Osteocyte (in vitro differentiated cells): ENCODE measurements at regions not wholly inside any gene's neighbourhood (a gene's known extent, or its start where the extent isn't known, plus 50 kb on each side); places are given as distances from the start of the nearest gene placed in this dataset.

ENCODE experiments used
- DNase-seq: peaks from one replicate; pipeline ENCODE4 v3.0.0; 2021; ENCODE audit warnings: mixed read lengths; ENCODE audit not compliant: unreplicated experiment; ENCODE audit errors: extremely low spot score
- H3K27ac Mint-ChIP-seq: one replicate; pipeline ENCODE4 v1.8.0; 2021; ENCODE audit warnings: mild to moderate bottlenecking, mixed read lengths; ENCODE audit not compliant: unreplicated experiment
- H3K27me3 Mint-ChIP-seq: one replicate; pipeline ENCODE4 v1.8.0; 2021; ENCODE audit warnings: mixed read lengths; ENCODE audit not compliant: unreplicated experiment
- H3K36me3 Mint-ChIP-seq: one replicate; pipeline ENCODE4 v1.8.0; 2021; ENCODE audit warnings: mixed read lengths; ENCODE audit not compliant: unreplicated experiment
- H3K4me1 Mint-ChIP-seq: one replicate; pipeline ENCODE4 v1.8.0; 2021; ENCODE audit warnings: mixed read lengths; ENCODE audit not compliant: unreplicated experiment
- H3K4me3 Mint-ChIP-seq: one replicate; pipeline ENCODE4 v1.8.0; 2021; ENCODE audit warnings: mild to moderate bottlenecking, moderate library complexity, mixed read lengths; ENCODE audit not compliant: unreplicated experiment
- H3K9me3 Mint-ChIP-seq: one replicate; pipeline ENCODE4 v1.8.0; 2021; ENCODE audit warnings: mixed read lengths; ENCODE audit not compliant: unreplicated experiment
- TF ChIP-seq, protein P1 (sequence below): fragments of 200-600 bp; sonication (generic); IDR thresholded peaks from 2 replicates; pipeline ENCODE4 v1.5.0; 2021; ENCODE audit warnings: antibody characterized with exemption, mild to moderate bottlenecking, moderate library complexity

DNA sequence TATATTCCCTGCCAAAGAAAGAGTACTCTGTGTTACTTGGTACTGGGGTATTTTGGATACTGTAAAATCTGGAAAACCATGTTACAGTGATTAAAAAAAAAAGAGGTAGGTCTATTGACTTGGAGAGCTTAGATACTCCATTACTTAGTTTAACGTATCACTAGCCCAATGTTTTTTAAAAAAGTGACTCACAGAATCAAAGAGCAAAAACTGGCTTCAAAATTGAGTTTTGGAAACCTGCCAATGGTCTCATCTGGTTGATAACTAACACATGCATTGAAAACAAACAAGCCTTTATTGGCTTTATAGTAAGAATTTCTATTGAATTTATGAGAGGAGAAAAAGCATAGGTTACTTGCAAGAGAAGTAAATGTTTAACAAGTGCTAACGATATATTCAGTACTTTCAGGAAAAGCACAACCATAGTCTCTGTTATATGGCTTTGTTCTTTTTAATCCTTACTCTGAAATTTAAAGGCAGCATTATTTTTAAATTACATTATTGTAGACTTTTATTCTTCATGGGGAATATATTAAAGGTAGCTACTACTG, 563.3 kb upstream of the SORCS1 start:
- Mint-ChIP-seq H3K36me3 (no peaks in the 10 kb centered on the region), H3K27me3 (no peaks in the 10 kb centered on the region), H3K4me3 (no peak overlapping the region), H3K9me3 (peaks cover 43% of the 10 kb centered on the region), H3K27ac (no peak overlapping the region), H3K4me1 (no peaks in the 10 kb centered on the region)
- no peak for DNase-seq
- TF ChIP-seq, protein P1, sequence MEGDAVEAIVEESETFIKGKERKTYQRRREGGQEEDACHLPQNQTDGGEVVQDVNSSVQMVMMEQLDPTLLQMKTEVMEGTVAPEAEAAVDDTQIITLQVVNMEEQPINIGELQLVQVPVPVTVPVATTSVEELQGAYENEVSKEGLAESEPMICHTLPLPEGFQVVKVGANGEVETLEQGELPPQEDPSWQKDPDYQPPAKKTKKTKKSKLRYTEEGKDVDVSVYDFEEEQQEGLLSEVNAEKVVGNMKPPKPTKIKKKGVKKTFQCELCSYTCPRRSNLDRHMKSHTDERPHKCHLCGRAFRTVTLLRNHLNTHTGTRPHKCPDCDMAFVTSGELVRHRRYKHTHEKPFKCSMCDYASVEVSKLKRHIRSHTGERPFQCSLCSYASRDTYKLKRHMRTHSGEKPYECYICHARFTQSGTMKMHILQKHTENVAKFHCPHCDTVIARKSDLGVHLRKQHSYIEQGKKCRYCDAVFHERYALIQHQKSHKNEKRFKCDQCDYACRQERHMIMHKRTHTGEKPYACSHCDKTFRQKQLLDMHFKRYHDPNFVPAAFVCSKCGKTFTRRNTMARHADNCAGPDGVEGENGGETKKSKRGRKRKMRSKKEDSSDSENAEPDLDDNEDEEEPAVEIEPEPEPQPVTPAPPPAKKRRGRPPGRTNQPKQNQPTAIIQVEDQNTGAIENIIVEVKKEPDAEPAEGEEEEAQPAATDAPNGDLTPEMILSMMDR = no peak

DNA sequence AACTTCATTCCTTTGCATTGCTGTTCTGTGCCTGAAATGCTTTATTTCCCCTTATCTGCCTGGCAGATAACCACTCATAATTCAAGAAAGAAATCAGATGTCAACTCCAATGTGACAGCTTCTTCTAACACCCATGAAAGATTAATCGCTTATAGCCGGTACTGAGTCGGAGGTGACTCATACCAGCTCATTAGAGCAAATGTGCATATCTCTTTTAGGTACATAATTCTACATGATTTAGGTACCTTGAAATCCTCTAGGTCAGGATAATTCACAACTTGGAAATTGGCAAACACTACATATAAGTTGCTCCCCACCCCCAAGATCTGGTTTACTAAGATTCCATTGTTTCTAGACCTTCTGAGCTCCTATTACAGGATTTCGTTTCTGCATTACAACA, 554.4 kb upstream of the SORCS1 start:
- Mint-ChIP-seq H3K4me1 (no peaks in the 10 kb centered on the region), H3K9me3 (peaks cover 8% of the 10 kb centered on the region), H3K36me3 (no peaks in the 10 kb centered on the region), H3K4me3 (no peak overlapping the region), H3K27ac (no peak overlapping the region), H3K27me3 (no peaks in the 10 kb centered on the region)
- no peak for DNase-seq
- TF ChIP-seq, protein P1 = no peak

DNA sequence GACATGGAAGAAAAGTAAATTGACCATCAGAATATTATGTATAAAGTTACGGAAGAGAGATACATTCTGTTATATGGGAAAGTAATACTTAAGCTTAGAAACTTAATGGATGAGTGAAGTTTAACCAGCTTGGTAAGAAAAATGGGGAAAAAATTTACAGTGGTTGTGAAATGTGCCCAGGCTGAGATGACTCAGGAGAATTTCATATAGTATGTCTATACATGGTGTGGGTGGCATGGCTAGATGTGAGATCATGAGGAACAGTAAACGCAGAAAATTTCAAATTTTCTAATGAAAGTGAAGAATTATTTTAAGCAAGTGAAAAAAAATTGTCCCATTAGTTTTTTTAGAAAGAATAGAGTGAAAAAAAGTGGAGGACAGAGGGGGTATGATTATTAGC, 552.5 kb upstream of the SORCS1 start:
- no peak for DNase-seq
- no peaks in the 10 kb centered on the region for H3K36me3 Mint-ChIP-seq
- no peaks in the 10 kb centered on the region for H3K9me3 Mint-ChIP-seq
- H3K27me3 Mint-ChIP-seq = no peaks in the 10 kb centered on the region
- TF ChIP-seq, protein P1 = no peak
- no peaks in the 10 kb centered on the region for H3K4me1 Mint-ChIP-seq
- no peak overlapping the region for H3K27ac Mint-ChIP-seq
- no peak overlapping the region for H3K4me3 Mint-ChIP-seq

DNA sequence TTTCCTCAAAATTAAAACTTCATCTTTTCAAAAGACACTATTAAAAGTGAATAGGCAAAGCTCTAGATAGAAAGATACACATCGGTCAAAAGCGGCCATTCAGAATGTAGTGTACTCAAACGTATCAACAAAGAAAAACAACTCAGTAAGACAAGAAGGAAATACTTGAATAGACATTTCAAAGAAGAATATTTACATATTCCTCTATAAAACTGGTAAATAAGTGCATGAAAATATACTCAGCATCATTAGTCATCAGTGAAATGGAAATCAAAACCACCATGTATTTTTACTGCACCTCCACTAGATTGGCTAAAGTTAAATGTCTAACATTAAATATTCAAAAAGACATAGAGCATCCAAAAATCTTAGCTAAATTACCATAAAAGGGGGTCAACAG, 551.1 kb upstream of the SORCS1 start:
- no peak overlapping the region for H3K4me3 Mint-ChIP-seq
- no peaks in the 10 kb centered on the region for H3K36me3 Mint-ChIP-seq
- H3K27ac Mint-ChIP-seq = no peak overlapping the region
- peaks cover 6% of the 10 kb centered on the region for H3K9me3 Mint-ChIP-seq
- H3K27me3 Mint-ChIP-seq = no peaks in the 10 kb centered on the region
- DNase-seq = no peak
- TF ChIP-seq, protein P1 = no peak
- no peaks in the 10 kb centered on the region for H3K4me1 Mint-ChIP-seq

DNA sequence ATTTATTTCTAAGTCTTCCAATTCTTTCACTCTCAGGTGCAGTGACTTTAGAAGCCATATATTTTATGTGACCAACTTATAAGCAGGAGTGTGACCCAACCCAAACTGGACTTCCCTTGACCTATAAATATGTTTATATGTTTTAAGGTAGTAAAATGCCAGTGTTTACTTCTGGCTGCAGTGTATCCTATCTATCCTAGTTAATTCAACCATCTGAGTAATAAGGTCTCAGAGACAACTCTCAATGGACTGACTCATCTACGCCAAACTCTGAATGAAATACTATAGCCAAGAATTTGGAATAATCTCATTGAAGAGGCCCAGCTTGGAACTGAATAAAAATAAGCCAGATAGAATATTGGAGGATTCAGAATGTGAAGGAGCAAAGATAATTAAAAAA, 544.5 kb upstream of the SORCS1 start:
- Mint-ChIP-seq H3K9me3 (peaks cover 10% of the 10 kb centered on the region), H3K27ac (no peak overlapping the region), H3K27me3 (no peaks in the 10 kb centered on the region), H3K4me3 (no peak overlapping the region), H3K36me3 (no peaks in the 10 kb centered on the region), H3K4me1 (no peaks in the 10 kb centered on the region)
- DNase-seq = no peak
- TF ChIP-seq, protein P1 = no peak
